ENCODE measurements at regions not wholly inside any gene's neighbourhood (a gene's known extent, or its start where the extent isn't known, plus 50 kb on each side); places are given as distances from the start of the nearest gene placed in this dataset.

- Mint-ChIP-seq H3K4me3 (no peak overlapping the region), H3K27ac (no peak overlapping the region), H3K27me3 (ENCODE audit: low read depth, poor library complexity) (peaks cover 6% of the 10 kb centered on the region), H3K36me3 (ENCODE audit: low read depth) (peaks cover 16% of the 10 kb centered on the region), H3K4me1 (no peaks in the 10 kb centered on the region), H3K9me3 (peaks cover 42% of the 10 kb centered on the region)
- TF ChIP-seq, protein P1, sequence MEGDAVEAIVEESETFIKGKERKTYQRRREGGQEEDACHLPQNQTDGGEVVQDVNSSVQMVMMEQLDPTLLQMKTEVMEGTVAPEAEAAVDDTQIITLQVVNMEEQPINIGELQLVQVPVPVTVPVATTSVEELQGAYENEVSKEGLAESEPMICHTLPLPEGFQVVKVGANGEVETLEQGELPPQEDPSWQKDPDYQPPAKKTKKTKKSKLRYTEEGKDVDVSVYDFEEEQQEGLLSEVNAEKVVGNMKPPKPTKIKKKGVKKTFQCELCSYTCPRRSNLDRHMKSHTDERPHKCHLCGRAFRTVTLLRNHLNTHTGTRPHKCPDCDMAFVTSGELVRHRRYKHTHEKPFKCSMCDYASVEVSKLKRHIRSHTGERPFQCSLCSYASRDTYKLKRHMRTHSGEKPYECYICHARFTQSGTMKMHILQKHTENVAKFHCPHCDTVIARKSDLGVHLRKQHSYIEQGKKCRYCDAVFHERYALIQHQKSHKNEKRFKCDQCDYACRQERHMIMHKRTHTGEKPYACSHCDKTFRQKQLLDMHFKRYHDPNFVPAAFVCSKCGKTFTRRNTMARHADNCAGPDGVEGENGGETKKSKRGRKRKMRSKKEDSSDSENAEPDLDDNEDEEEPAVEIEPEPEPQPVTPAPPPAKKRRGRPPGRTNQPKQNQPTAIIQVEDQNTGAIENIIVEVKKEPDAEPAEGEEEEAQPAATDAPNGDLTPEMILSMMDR (IDR thresholded peaks at IDR 0.05): no peak
- DNase-seq: no peak
These were observed 562.0 kb downstream of the PLPP3 start for GRCh38 chr1:56017336-56017735.

- no peak overlapping the region for H3K4me3 Mint-ChIP-seq
- no peaks in the 10 kb centered on the region for H3K36me3 Mint-ChIP-seq (ENCODE audit: low read depth)
- H3K4me1 Mint-ChIP-seq: no peaks in the 10 kb centered on the region
These were observed 575.5 kb downstream of the PLPP3 start for GRCh38 chr1:56003846-56004245.

GRCh38 chr1:56002231-56002630, 577.1 kb downstream of the PLPP3 start:
- Mint-ChIP-seq H3K36me3 (ENCODE audit: low read depth) (no peaks in the 10 kb centered on the region), H3K4me1 (no peaks in the 10 kb centered on the region), H3K4me3 (no peak overlapping the region), H3K9me3 (peaks cover 7% of the 10 kb centered on the region), H3K27me3 (ENCODE audit: low read depth, poor library complexity) (peaks cover 2% of the 10 kb centered on the region), H3K27ac (no peak overlapping the region)
- TF ChIP-seq, protein P1 (IDR thresholded peaks at IDR 0.05): no peak
- no peak for DNase-seq

More at GRCh38 chr1:56003846-56004245, 575.5 kb downstream of the PLPP3 start:
- peaks cover 5% of the 10 kb centered on the region for H3K9me3 Mint-ChIP-seq
- TF ChIP-seq, protein P1 (IDR thresholded peaks at IDR 0.05): no peak
- H3K27ac Mint-ChIP-seq: no peak overlapping the region
- peaks cover 2% of the 10 kb centered on the region for H3K27me3 Mint-ChIP-seq (ENCODE audit: low read depth, poor library complexity)
- no peak for DNase-seq

DNA sequence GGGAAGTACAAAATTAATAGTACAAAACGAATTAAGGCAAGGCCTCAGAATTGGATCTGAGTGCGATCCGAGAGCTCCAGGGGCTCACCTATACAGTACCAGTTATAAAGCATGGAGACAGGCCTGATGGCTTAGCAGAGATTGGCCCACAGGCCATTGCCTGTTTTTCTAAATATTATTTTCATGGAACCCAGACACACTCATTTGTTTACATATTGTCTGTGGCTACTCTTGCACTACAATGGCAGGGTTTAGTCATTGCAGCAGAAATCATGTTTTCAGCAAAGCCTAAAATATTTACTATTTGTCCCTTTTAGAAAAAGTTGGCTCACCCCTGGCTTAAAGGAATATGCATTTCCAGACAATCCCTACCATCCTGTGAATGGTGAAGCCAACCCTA, 578.9 kb downstream of the PLPP3 start:
- DNase-seq: no peak
- Mint-ChIP-seq H3K4me3 (no peak overlapping the region), H3K27me3 (ENCODE audit: low read depth, poor library complexity) (peaks cover 2% of the 10 kb centered on the region), H3K9me3 (peaks cover 24% of the 10 kb centered on the region), H3K27ac (no peak overlapping the region), H3K4me1 (no peaks in the 10 kb centered on the region), H3K36me3 (ENCODE audit: low read depth) (peaks cover 5% of the 10 kb centered on the region)
- TF ChIP-seq, protein P1 (IDR thresholded peaks at IDR 0.05): no peak

DNA sequence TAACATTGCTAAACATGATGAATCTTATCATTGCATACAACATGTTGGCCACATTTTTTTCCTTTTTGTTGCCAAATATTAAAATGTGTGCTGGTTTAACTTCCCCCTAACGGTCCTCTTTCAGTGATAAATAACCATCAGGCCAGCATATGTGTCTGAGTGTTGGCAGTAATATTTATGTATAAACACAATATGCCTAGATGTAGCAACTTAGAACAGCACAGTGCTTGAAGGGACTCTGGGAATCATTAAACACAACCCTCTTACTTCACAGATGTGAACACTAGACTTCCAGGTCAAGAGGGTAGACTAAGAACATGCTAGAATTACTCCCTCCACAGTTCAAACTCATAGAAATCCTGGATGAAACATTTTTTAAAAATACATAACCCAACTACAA, 581.8 kb downstream of the PLPP3 start:
- peaks cover 5% of the 10 kb centered on the region for H3K4me1 Mint-ChIP-seq
- H3K4me3 Mint-ChIP-seq: no peak overlapping the region
- peaks cover 7% of the 10 kb centered on the region for H3K27me3 Mint-ChIP-seq (ENCODE audit: low read depth, poor library complexity)
- H3K27ac Mint-ChIP-seq: no peak overlapping the region
- no peak for DNase-seq
- peaks cover 25% of the 10 kb centered on the region for H3K9me3 Mint-ChIP-seq
- TF ChIP-seq, protein P1 (IDR thresholded peaks at IDR 0.05): no peak
- peaks cover 5% of the 10 kb centered on the region for H3K36me3 Mint-ChIP-seq (ENCODE audit: low read depth)

- no peak for DNase-seq
- no peak overlapping the region for H3K4me3 Mint-ChIP-seq
- H3K27me3 Mint-ChIP-seq (ENCODE audit: low read depth, poor library complexity): peaks cover 7% of the 10 kb centered on the region
- TF ChIP-seq, protein P1 (IDR thresholded peaks at IDR 0.05): no peak
- no peak overlapping the region for H3K27ac Mint-ChIP-seq
- peaks cover 25% of the 10 kb centered on the region for H3K9me3 Mint-ChIP-seq
- peaks cover 5% of the 10 kb centered on the region for H3K4me1 Mint-ChIP-seq
- peaks cover 5% of the 10 kb centered on the region for H3K36me3 Mint-ChIP-seq (ENCODE audit: low read depth)
These were observed 585.6 kb downstream of the PLPP3 start for GRCh38 chr1:55993646-55994318.

Measured in nephron progenitor cell (in vitro differentiated cells).